SK-N-SH treated with all-trans-retinoic acid at 6 μM for 48 hours (cell line): ENCODE measurements at regions not wholly inside any gene's neighbourhood (a gene's known extent, or its start where the extent isn't known, plus 50 kb on each side); places are given as distances from the start of the nearest gene placed in this dataset.

ENCODE experiments used
- ATAC-seq: fragments of 200-7000 bp; cut with Tn5 transposase; 3 replicates; pipeline ENCODE4 v1.9.1; 2020; ENCODE audit warnings: mild to moderate bottlenecking, moderate library complexity
- BACH2 ChIP-seq: fragments of 250-450 bp; sonication (Bioruptor Pico); IDR thresholded peaks from 2 replicates; pipeline ENCODE4 v1.9.0; 2021; ENCODE audit warnings: mild to moderate bottlenecking, borderline replicate concordance
- CSDC2 ChIP-seq: fragments of 250-450 bp; sonication (Bioruptor Pico); IDR thresholded peaks from 2 replicates; pipeline ENCODE4 v1.5.0; 2020; ENCODE audit warnings: mild to moderate bottlenecking, moderate library complexity
- GLIS3 ChIP-seq: fragments of 250-450 bp; sonication (Bioruptor Pico); IDR thresholded peaks from 2 replicates; pipeline ENCODE4 v1.5.0; 2020; ENCODE audit warnings: mild to moderate bottlenecking, moderate library complexity
- ISL1 ChIP-seq: fragments of 250-450 bp; sonication (Bioruptor Pico); IDR thresholded peaks from 2 replicates; pipeline ENCODE4 v2.1.2; 2022; ENCODE audit warnings: mild to moderate bottlenecking, moderate library complexity
- OSR1 ChIP-seq: fragments of 250-450 bp; sonication (Bioruptor Pico); IDR thresholded peaks from 2 replicates; pipeline ENCODE4 v1.8.0; 2022; ENCODE audit warnings: moderate library complexity, mild to moderate bottlenecking, inconsistent platforms
- PPARA ChIP-seq: fragments of 250-450 bp; sonication (Bioruptor Pico); IDR thresholded peaks from 2 replicates; pipeline ENCODE4 v1.5.0; 2020; ENCODE audit warnings: mild to moderate bottlenecking, borderline replicate concordance
- SNAI2 ChIP-seq: fragments of 250-450 bp; sonication (Bioruptor Pico); IDR thresholded peaks from 2 replicates; pipeline ENCODE4 v1.5.0; 2020; ENCODE audit warnings: mild to moderate bottlenecking, moderate library complexity
- TCF4 ChIP-seq: fragments of 250-450 bp; sonication (Bioruptor Pico); IDR thresholded peaks from 2 replicates; pipeline ENCODE4 v1.8.0; 2021; ENCODE audit warnings: mild to moderate bottlenecking, moderate library complexity, borderline replicate concordance
- TOX ChIP-seq: fragments of 250-450 bp; sonication (Bioruptor Pico); IDR thresholded peaks from 2 replicates; pipeline ENCODE4 v1.8.0; 2021; ENCODE audit warnings: mild to moderate bottlenecking, moderate library complexity, borderline replicate concordance
- ZC3H10 ChIP-seq: fragments of 250-450 bp; sonication (Bioruptor Pico); IDR thresholded peaks from 2 replicates; pipeline ENCODE4 v1.5.1; 2021; ENCODE audit warnings: mild to moderate bottlenecking, moderate library complexity
- ZFP30 ChIP-seq: fragments of 450-650 bp; formaldehyde crosslinking; IDR thresholded peaks from 2 replicates; pipeline ENCODE4 v1.5.0; 2022; ENCODE audit warnings: mild to moderate bottlenecking, moderate library complexity
- ZNF70 ChIP-seq: fragments of 450-650 bp; formaldehyde crosslinking; IDR thresholded peaks from 2 replicates; pipeline ENCODE4 v1.5.0; 2020; ENCODE audit warnings: mild to moderate bottlenecking, moderate library complexity
- ZNF8 ChIP-seq: fragments of 450-650 bp; formaldehyde crosslinking; IDR thresholded peaks from 2 replicates; pipeline ENCODE4 v1.5.0; 2020; ENCODE audit warnings: mild to moderate bottlenecking, moderate library complexity
- TF ChIP-seq, protein P1 (sequence below): fragments of 250-450 bp; sonication (Bioruptor Pico); IDR thresholded peaks from 2 replicates; pipeline ENCODE4 v1.8.0; 2020; ENCODE audit warnings: mild to moderate bottlenecking, moderate library complexity, borderline replicate concordance
- TF ChIP-seq, protein P2 (sequence below): fragments of 250-450 bp; sonication (Bioruptor Pico); IDR thresholded peaks from 2 replicates; pipeline ENCODE4 v1.5.1; 2020; ENCODE audit warnings: low read depth, mild to moderate bottlenecking, moderate library complexity
- TF ChIP-seq, protein P3 (sequence below): fragments of 250-450 bp; sonication (Bioruptor Pico); IDR thresholded peaks from 2 replicates; pipeline ENCODE4 v1.8.0; 2021; ENCODE audit warnings: low read depth, mild to moderate bottlenecking, moderate library complexity, borderline replicate concordance
- TF ChIP-seq, protein P4 (sequence below): fragments of 250-450 bp; sonication (Bioruptor Pico); IDR thresholded peaks from 2 replicates; pipeline ENCODE4 v1.5.0; 2020; ENCODE audit warnings: mild to moderate bottlenecking, moderate library complexity

DNA sequence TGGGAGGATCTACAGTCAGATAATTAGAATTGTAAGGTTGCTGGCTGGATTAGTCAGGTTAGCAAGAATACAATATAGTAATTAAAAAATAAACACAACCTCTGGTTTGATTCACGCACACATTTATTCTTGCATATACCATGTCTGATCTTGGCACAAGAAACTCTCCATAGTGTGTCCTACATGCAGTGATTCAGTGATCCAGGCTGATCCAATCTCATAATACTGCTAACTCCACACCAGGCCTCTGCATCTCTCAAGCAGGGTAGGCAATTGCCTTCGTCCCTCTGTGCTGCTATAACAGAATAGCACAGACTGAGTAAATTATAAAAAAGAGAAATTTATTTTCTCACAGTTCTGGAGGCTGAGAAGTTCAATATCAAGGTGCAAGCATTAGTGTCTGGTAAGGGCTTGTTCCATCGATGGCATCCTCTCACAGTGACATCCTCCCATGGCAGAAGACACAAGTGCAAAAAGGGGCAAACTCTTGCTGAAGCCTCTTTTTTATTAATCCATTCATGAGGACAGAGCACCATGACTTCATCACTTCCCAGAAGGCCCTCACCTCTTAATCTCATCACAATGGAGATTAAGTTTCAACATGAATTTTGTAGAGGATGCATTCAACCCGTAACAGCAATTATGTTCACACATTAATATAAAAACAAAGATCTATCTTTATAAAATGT is 741.0 kb upstream of the NCAM2 start:
- TF ChIP-seq TOX (CRISPR knock-in tag) (no peak), ISL1 (no peak), GLIS3 (CRISPR knock-in tag) (no peak), ZNF70 (no peak), OSR1 (CRISPR knock-in tag) (no peak), PPARA (CRISPR knock-in tag) (no peak)
- TF ChIP-seq, protein P1, sequence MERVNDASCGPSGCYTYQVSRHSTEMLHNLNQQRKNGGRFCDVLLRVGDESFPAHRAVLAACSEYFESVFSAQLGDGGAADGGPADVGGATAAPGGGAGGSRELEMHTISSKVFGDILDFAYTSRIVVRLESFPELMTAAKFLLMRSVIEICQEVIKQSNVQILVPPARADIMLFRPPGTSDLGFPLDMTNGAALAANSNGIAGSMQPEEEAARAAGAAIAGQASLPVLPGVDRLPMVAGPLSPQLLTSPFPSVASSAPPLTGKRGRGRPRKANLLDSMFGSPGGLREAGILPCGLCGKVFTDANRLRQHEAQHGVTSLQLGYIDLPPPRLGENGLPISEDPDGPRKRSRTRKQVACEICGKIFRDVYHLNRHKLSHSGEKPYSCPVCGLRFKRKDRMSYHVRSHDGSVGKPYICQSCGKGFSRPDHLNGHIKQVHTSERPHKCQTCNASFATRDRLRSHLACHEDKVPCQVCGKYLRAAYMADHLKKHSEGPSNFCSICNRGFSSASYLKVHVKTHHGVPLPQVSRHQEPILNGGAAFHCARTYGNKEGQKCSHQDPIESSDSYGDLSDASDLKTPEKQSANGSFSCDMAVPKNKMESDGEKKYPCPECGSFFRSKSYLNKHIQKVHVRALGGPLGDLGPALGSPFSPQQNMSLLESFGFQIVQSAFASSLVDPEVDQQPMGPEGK: no peak
- TF ChIP-seq, protein P2, sequence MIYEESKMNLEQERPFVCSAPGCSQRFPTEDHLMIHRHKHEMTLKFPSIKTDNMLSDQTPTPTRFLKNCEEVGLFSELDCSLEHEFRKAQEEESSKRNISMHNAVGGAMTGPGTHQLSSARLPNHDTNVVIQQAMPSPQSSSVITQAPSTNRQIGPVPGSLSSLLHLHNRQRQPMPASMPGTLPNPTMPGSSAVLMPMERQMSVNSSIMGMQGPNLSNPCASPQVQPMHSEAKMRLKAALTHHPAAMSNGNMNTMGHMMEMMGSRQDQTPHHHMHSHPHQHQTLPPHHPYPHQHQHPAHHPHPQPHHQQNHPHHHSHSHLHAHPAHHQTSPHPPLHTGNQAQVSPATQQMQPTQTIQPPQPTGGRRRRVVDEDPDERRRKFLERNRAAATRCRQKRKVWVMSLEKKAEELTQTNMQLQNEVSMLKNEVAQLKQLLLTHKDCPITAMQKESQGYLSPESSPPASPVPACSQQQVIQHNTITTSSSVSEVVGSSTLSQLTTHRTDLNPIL (CRISPR knock-in tag): no peak
- TF ChIP-seq, protein P3, sequence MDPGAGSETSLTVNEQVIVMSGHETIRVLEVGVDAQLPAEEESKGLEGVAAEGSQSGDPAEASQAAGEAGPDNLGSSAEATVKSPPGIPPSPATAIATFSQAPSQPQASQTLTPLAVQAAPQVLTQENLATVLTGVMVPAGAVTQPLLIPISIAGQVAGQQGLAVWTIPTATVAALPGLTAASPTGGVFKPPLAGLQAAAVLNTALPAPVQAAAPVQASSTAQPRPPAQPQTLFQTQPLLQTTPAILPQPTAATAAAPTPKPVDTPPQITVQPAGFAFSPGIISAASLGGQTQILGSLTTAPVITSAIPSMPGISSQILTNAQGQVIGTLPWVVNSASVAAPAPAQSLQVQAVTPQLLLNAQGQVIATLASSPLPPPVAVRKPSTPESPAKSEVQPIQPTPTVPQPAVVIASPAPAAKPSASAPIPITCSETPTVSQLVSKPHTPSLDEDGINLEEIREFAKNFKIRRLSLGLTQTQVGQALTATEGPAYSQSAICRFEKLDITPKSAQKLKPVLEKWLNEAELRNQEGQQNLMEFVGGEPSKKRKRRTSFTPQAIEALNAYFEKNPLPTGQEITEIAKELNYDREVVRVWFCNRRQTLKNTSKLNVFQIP (CRISPR knock-in tag): no peak
- TF ChIP-seq, protein P4, sequence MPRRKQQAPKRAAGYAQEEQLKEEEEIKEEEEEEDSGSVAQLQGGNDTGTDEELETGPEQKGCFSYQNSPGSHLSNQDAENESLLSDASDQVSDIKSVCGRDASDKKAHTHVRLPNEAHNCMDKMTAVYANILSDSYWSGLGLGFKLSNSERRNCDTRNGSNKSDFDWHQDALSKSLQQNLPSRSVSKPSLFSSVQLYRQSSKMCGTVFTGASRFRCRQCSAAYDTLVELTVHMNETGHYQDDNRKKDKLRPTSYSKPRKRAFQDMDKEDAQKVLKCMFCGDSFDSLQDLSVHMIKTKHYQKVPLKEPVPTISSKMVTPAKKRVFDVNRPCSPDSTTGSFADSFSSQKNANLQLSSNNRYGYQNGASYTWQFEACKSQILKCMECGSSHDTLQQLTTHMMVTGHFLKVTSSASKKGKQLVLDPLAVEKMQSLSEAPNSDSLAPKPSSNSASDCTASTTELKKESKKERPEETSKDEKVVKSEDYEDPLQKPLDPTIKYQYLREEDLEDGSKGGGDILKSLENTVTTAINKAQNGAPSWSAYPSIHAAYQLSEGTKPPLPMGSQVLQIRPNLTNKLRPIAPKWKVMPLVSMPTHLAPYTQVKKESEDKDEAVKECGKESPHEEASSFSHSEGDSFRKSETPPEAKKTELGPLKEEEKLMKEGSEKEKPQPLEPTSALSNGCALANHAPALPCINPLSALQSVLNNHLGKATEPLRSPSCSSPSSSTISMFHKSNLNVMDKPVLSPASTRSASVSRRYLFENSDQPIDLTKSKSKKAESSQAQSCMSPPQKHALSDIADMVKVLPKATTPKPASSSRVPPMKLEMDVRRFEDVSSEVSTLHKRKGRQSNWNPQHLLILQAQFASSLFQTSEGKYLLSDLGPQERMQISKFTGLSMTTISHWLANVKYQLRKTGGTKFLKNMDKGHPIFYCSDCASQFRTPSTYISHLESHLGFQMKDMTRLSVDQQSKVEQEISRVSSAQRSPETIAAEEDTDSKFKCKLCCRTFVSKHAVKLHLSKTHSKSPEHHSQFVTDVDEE: no peak

DNA sequence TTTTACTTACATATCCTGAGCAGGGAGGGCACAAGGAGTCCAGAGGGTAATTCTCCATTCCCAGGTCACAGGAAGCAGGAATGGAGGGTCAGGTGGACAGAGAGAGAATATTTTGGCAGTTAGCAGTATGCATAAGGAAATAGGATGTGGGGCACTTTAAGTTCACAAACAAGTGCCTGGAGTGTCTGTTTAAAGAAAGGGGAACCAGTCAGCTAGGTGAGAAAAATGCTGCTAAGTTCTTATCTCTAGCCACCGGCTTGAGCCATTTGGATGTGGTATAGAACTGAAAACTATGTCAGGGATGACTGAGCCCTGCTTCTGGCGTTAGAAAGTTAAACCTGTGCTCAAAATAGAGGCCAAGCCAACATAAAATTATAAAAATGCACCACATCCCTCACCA is 739.7 kb upstream of the NCAM2 start:
- TF ChIP-seq OSR1 (CRISPR knock-in tag): no peak
- ATAC-seq: no peak

More for the DNA sequence above, 741.0 kb upstream of the NCAM2 start:
- ATAC-seq: no peak

DNA sequence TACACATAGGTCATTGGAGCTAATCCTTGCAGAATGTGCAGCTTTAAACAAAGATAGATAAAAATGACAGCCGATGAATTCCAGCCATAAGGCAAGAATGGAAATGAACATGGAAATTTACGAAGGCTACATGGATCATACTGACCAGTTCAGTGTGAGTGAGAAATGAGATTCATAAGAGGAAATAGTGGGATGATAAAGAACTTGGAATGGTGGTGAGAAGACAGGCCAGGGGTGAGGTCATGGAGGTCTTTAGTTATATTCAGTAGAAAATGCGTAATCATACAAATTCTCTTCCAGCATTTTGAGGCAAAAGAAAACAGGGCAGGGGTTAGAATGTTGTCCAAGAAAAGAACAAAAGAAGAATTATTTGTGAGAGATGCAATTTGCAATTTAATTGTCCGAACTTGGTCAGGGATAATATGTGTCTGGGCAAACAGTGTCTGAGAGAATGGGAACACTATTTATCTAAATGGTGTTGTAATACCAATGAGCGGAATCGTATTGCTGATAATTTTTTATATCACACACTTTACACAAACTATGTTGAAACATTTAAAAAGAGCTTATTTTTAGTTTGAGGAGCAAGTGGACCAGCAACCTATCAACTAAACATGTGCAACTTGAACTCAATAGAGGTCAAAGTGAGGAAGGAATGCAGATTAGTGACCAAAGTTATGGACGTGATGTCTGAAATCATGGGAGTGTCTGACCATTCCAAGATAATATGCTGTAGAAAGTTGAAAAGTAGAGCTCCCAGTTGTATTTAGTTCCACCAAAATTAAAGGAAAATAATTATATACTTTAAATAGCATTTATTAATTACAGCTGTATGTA is 739.0 kb upstream of the NCAM2 start:
- TF ChIP-seq TOX (CRISPR knock-in tag) (no peak), ZNF70 (no peak), CSDC2 (no peak), SNAI2 (CRISPR knock-in tag) (no peak), GLIS3 (CRISPR knock-in tag) (no peak), ZNF8 (CRISPR knock-in tag) (no peak), BACH2 (CRISPR knock-in tag) (no peak), ZC3H10 (no peak), TCF4 (no peak), OSR1 (CRISPR knock-in tag) (no peak), ZFP30 (CRISPR knock-in tag) (no peak)
- TF ChIP-seq, protein P1: no peak
- TF ChIP-seq, protein P2 (CRISPR knock-in tag): no peak
- TF ChIP-seq, all 23 proteins: peak for 0
- no peak for ATAC-seq
